ENCODE measurements at regions not wholly inside any gene's neighbourhood (a gene's known extent, or its start where the extent isn't known, plus 50 kb on each side); places are given as distances from the start of the nearest gene placed in this dataset.

DNA sequence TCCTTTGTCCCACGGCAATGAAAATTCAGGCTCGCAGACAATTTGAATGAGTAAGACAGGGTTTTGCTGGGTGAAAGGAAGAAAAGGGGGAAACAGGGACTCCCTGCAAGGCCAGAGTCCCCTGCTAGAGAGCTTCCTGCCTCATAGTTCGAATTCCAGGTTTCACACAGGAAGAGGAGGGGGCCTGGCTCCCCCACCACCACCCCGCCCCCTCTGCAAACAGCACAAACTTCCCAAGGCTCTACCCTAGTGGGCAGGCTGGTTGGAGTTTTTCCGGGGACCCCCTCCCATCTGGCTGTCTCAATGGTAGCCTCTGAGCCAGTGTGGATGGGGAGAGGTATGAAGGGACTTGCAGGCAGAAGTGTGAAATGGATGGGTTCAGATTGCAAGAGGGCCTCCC lies 57.4 kb upstream of the NEBL start:
- DNase-seq (ENCODE audit: low read depth) = no peak
- in situ Hi-C loops (cut with HindIII; ENCODE audit: low sequenced_read_pairs) = no loop called here
- TF ChIP-seq, protein P1, sequence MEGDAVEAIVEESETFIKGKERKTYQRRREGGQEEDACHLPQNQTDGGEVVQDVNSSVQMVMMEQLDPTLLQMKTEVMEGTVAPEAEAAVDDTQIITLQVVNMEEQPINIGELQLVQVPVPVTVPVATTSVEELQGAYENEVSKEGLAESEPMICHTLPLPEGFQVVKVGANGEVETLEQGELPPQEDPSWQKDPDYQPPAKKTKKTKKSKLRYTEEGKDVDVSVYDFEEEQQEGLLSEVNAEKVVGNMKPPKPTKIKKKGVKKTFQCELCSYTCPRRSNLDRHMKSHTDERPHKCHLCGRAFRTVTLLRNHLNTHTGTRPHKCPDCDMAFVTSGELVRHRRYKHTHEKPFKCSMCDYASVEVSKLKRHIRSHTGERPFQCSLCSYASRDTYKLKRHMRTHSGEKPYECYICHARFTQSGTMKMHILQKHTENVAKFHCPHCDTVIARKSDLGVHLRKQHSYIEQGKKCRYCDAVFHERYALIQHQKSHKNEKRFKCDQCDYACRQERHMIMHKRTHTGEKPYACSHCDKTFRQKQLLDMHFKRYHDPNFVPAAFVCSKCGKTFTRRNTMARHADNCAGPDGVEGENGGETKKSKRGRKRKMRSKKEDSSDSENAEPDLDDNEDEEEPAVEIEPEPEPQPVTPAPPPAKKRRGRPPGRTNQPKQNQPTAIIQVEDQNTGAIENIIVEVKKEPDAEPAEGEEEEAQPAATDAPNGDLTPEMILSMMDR (IDR thresholded peaks at IDR 0.05; ENCODE audit: low read depth, low read length, missing control alignments) = no peak
- H3K4me3 ChIP-seq (ENCODE audit: low read depth, low read length) = no peak overlapping the region

DNA sequence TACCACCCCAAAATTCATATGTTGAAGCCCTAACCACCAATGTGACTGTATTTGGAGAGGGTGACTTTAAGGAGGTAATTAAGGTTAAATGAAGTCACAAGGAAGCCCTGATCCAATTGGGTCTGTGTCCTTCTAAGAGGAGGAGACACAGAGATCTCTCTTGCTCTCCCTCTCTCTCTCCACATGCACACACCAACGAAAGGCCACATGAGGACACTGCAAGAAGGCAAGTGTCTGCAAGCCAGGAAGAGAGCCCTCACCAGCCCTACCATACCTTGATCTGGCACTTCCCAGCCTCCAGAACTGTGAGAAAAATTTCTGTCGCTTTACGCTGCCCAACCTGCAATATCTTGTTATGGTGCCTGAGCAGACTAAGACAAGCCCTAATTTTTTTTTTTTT lies 56.0 kb upstream of the NEBL start:
- H3K4me3 ChIP-seq (ENCODE audit: low read depth, low read length) = no peak overlapping the region
- TF ChIP-seq, protein P1 (IDR thresholded peaks at IDR 0.05; ENCODE audit: low read depth, low read length, missing control alignments) = no peak
- no peak for DNase-seq (ENCODE audit: low read depth)
- in situ Hi-C loops (cut with HindIII; ENCODE audit: low sequenced_read_pairs) = no loop called here

DNA sequence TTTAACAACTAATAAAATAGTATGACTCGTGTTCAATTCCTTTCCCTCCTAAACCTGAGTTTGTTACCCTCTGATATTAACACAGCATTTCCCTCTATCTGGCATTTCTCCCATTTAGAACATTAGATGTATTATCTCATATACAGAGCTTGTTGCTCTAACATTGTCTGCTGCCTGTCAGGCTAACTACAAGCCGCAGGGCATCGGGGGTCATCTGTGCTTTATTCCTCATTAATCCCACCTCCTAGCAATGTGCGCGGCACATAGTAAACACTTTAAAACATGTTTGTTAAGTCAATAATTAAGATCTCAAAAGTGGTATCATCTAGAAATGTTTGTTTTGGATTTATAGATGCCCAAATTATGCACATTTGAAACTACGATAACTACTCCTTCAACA lies 52.9 kb upstream of the NEBL start:
- in situ Hi-C loops (cut with HindIII; ENCODE audit: low sequenced_read_pairs) = no loop called here
- no peak overlapping the region for H3K4me3 ChIP-seq (ENCODE audit: low read depth, low read length)
- no peak for DNase-seq (ENCODE audit: low read depth)
- TF ChIP-seq, protein P1 (IDR thresholded peaks at IDR 0.05; ENCODE audit: low read depth, low read length, missing control alignments) = no peak

DNA sequence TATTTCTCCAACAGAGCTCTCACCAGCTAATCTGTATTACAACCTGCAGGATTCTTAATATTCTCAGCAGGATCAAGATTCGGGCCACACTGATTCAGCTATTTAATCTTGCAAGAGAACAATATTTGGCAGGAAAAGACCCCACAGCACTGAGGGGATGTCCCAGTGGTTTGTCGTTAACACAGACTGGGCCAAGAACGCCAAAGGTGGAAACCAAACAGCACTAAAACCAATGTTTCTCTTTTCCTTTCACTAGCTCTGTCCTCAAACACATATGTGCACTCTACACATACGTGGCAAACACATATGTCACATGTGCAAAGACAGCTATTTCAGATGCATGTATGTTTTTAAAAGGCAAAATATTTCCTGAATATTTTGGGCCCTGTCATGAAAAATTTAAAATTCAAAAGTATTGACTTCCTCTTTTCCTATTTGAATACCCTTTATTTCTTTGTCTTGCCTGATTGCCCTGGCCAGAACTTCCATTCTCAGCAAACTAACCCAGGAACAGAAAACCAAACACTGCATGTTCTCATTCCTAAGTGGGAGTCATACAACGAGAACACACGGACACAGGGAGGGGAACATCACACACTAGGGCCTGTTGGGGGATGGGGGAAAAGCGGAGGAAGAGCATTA lies 51.7 kb upstream of the NEBL start:
- in situ Hi-C loops (cut with HindIII; ENCODE audit: low sequenced_read_pairs) = no loop called here
- TF ChIP-seq, protein P1 (IDR thresholded peaks at IDR 0.05; ENCODE audit: low read depth, low read length, missing control alignments) = no peak
- DNase-seq (ENCODE audit: low read depth) = no peak
- no peak overlapping the region for H3K4me3 ChIP-seq (ENCODE audit: low read depth, low read length)
